ENCODE measurements at regions not wholly inside any gene's neighbourhood (a gene's known extent, or its start where the extent isn't known, plus 50 kb on each side); places are given as distances from the start of the nearest gene placed in this dataset.
"Not testable (repeated sequence)": the region's sequence is repeated elsewhere in the genome, so short reads cannot be mapped to it uniquely, and the experiment has no call there.

GRCh38 chr1:181173761-181174447 is 85.4 kb downstream of the IER5 start:
- no peak for DNase-seq

GRCh38 chr1:181174861-181175260 is 86.4 kb downstream of the IER5 start:
- no peak for DNase-seq

- DNase-seq = no peak
Measured at GRCh38 chr1:181175356-181175910, 86.9 kb downstream of the IER5 start.

- no peak for DNase-seq
Measured at GRCh38 chr1:181175955-181176354, 87.5 kb downstream of the IER5 start.

GRCh38 chr1:181178241-181178879 is 89.9 kb downstream of the IER5 start:
- no peak for DNase-seq

GRCh38 chr1:181179279-181179986 is 90.9 kb downstream of the IER5 start:
- no peak for DNase-seq

GRCh38 chr1:181179987-181180365 is 91.5 kb downstream of the IER5 start:
- DNase-seq = peak; percentile 67

GRCh38 chr1:181180407-181181031 is 92.0 kb downstream of the IER5 start:
- DNase-seq = no peak

GRCh38 chr1:181181792-181182585 is 93.5 kb downstream of the IER5 start:
- no peak for DNase-seq

GRCh38 chr1:181184621-181185020 is 96.1 kb downstream of the IER5 start:
- no peak for DNase-seq

GRCh38 chr1:181185461-181185860 is 97.0 kb downstream of the IER5 start:
- DNase-seq = no peak

GRCh38 chr1:181186133-181186532 is 97.6 kb downstream of the IER5 start:
- not testable (repeated sequence) for DNase-seq

GRCh38 chr1:181187337-181188126 is 99.0 kb downstream of the IER5 start:
- DNase-seq = no peak

- no peak for DNase-seq
Measured at GRCh38 chr1:181189245-181189644, 100.7 kb downstream of the IER5 start.

GRCh38 chr1:181189691-181190363 is 101.3 kb downstream of the IER5 start:
- peak; percentile 10 for DNase-seq

GRCh38 chr1:181190364-181191035 is 102.0 kb downstream of the IER5 start:
- no peak for DNase-seq

GRCh38 chr1:181191494-181192040 is 103.1 kb downstream of the IER5 start:
- no peak for DNase-seq

GRCh38 chr1:181192316-181192715 is 103.8 kb downstream of the IER5 start:
- no peak for DNase-seq

- DNase-seq = no peak
Measured at GRCh38 chr1:181202986-181203555, 114.6 kb downstream of the IER5 start.

GRCh38 chr1:181204530-181204929 is 116.0 kb downstream of the IER5 start:
- no peak for DNase-seq

Data from DMS79 treated with DMSO at 0.1 percent for 48 hours (cell line).